GM23338 (cell line): ENCODE measurements at regions not wholly inside any gene's neighbourhood (a gene's known extent, or its start where the extent isn't known, plus 50 kb on each side); places are given as distances from the start of the nearest gene placed in this dataset.

Experiments used
- ATAC-seq: fragments of 200-7000 bp; cut with Tn5 transposase; 3 replicates; pipeline ENCODE4 v1.9.1; 2020
- DNase-seq: peaks from one replicate; pipeline ENCODE4 v3.0.0-alpha.2; 2015; ENCODE audit warnings: low spot score
- H2AFZ ChIP-seq: fragments of 200-600 bp; sonication (generic); 2 replicates; pipeline ENCODE4 v1.8.0; 2016; ENCODE audit warnings: antibody characterized with exemption, mild to moderate bottlenecking, moderate library complexity
- H3F3A ChIP-seq: fragments of 200-600 bp; sonication (generic); replicated peaks from 2 replicates; pipeline ENCODE4 v1.8.0; 2017; ENCODE audit warnings: antibody characterized with exemption, mixed run types, low read depth
- H3K27ac ChIP-seq: fragments of 200-600 bp; sonication (generic); 2 replicates; pipeline ENCODE4 v1.6.1; 2016; ENCODE audit warnings: low read depth
- H3K27me3 ChIP-seq: fragments of 200-600 bp; sonication (generic); 2 replicates; pipeline ENCODE4 v1.8.0; 2016; ENCODE audit warnings: mild to moderate bottlenecking, mixed run types, moderate library complexity; ENCODE audit not compliant: insufficient read depth
- H3K36me3 ChIP-seq: fragments of 200-600 bp; sonication (generic); 2 replicates; pipeline ENCODE4 v1.8.0; 2016; ENCODE audit warnings: mild to moderate bottlenecking; ENCODE audit not compliant: insufficient read depth
- H3K4me1 ChIP-seq: fragments of 200-600 bp; sonication (generic); 2 replicates; pipeline ENCODE4 v1.8.0; 2016; ENCODE audit warnings: mild to moderate bottlenecking, moderate library complexity; ENCODE audit not compliant: insufficient read depth
- H3K4me2 ChIP-seq: fragments of 200-600 bp; sonication (generic); 2 replicates; pipeline ENCODE4 v1.7.1; 2017; ENCODE audit warnings: mixed run types
- H3K4me3 ChIP-seq: fragments of 200-600 bp; sonication (generic); 2 replicates; pipeline ENCODE4 v1.6.1; 2016; ENCODE audit warnings: mixed run types
- H3K79me2 ChIP-seq: fragments of 200-600 bp; sonication (generic); replicated peaks from 2 replicates; pipeline ENCODE4 v1.8.0; 2017; ENCODE audit warnings: mild to moderate bottlenecking; ENCODE audit not compliant: insufficient read depth
- H3K9me2 ChIP-seq: fragments of 200-600 bp; sonication (generic); 2 replicates; pipeline ENCODE4 v1.8.0; 2017; ENCODE audit not compliant: insufficient read depth
- H4K20me1 ChIP-seq: fragments of 200-600 bp; sonication (generic); replicated peaks from 2 replicates; pipeline ENCODE4 v1.8.0; 2017; ENCODE audit warnings: mild to moderate bottlenecking; ENCODE audit not compliant: insufficient read depth
- H3K27ac Mint-ChIP-seq: 2 replicates; pipeline ENCODE4 v1.8.0; 2020; ENCODE audit warnings: inconsistent platforms, mild to moderate bottlenecking, moderate library complexity, mixed read lengths
- H3K27me3 Mint-ChIP-seq: 3 replicates; pipeline ENCODE4 v1.8.0; 2022; ENCODE audit warnings: low read depth, mild to moderate bottlenecking, moderate library complexity, mixed read lengths, inconsistent platforms; ENCODE audit not compliant: insufficient read depth, poor library complexity
- H3K36me3 Mint-ChIP-seq: 3 replicates; pipeline ENCODE4 v1.8.0; 2021; ENCODE audit warnings: low read depth, mild to moderate bottlenecking, inconsistent platforms, moderate library complexity, mixed read lengths
- H3K4me1 Mint-ChIP-seq: 3 replicates; pipeline ENCODE4 v1.8.0; 2020; ENCODE audit warnings: mild to moderate bottlenecking, inconsistent platforms, mixed read lengths
- H3K4me3 Mint-ChIP-seq: 3 replicates; pipeline ENCODE4 v1.8.0; 2021; ENCODE audit warnings: moderate library complexity, mild to moderate bottlenecking, inconsistent platforms, mixed read lengths
- H3K9me3 Mint-ChIP-seq: 3 replicates; pipeline ENCODE4 v1.8.0; 2020; ENCODE audit warnings: moderate library complexity, mild to moderate bottlenecking, inconsistent platforms, mixed read lengths
- CREB1 ChIP-seq: fragments of 250-450 bp; sonication (Bioruptor Pico); IDR thresholded peaks from 2 replicates; pipeline ENCODE4 v1.5.0; 2020; ENCODE audit warnings: low read depth, mild to moderate bottlenecking, moderate library complexity
- EZH2 ChIP-seq: fragments of 200-600 bp; sonication (generic); IDR thresholded peaks from one replicate; pipeline ENCODE4 v1.8.0; 2017; ENCODE audit warnings: antibody characterized with exemption, mild to moderate bottlenecking, low read depth; ENCODE audit not compliant: unreplicated experiment
- EZH2phosphoT487 ChIP-seq: fragments of 200-600 bp; sonication (generic); IDR thresholded peaks from one replicate; pipeline ENCODE4 v1.8.1; 2018; ENCODE audit warnings: antibody characterized with exemption; ENCODE audit not compliant: unreplicated experiment
- JUNB ChIP-seq: IDR thresholded peaks from one replicate; pipeline ENCODE4 v1.6.1; 2016; ENCODE audit warnings: antibody characterized with exemption; ENCODE audit not compliant: unreplicated experiment
- NANOG ChIP-seq: IDR thresholded peaks from 2 replicates; pipeline ENCODE4 v1.6.1; 2016; ENCODE audit warnings: antibody characterized with exemption, borderline replicate concordance
- STAT1 ChIP-seq: IDR thresholded peaks from one replicate; pipeline ENCODE4 v1.6.1; 2016; ENCODE audit warnings: antibody characterized with exemption; ENCODE audit not compliant: unreplicated experiment
- ZNF114 ChIP-seq: fragments of 250-450 bp; sonication (Bioruptor Pico); IDR thresholded peaks from 2 replicates; pipeline ENCODE4 v1.5.0; 2020; ENCODE audit warnings: mild to moderate bottlenecking, moderate library complexity
- ZNF331 ChIP-seq: fragments of 250-450 bp; sonication (Bioruptor Pico); IDR thresholded peaks from 2 replicates; pipeline ENCODE4 v1.5.0; 2020; ENCODE audit warnings: low read depth, mild to moderate bottlenecking, moderate library complexity
- TF ChIP-seq, protein P1 (sequence below): IDR thresholded peaks from one replicate; pipeline ENCODE4 v1.6.1; 2018; ENCODE audit warnings: antibody characterized with exemption; ENCODE audit not compliant: unreplicated experiment
- TF ChIP-seq, protein P2 (sequence below), 2 experiments: fragments of 200-600 bp in 1 of 2; sonication (generic) in 1 of 2; conservative IDR thresholded peaks; 2 replicates each; pipeline versions ENCODE4 v1.5.1 to v1.6.1; 2016 to 2017; ENCODE audit warnings: antibody characterized with exemption in 2 of 2, low read depth in 2 of 2, mild to moderate bottlenecking in 2 of 2, moderate library complexity in 1 of 2
- TF ChIP-seq, protein P3 (sequence below): fragments of 250-450 bp; sonication (Bioruptor Pico); IDR thresholded peaks from 2 replicates; pipeline ENCODE4 v1.5.0; 2020; ENCODE audit warnings: mild to moderate bottlenecking, moderate library complexity
- TF ChIP-seq, protein P4 (sequence below): IDR thresholded peaks from 2 replicates; pipeline ENCODE4 v1.6.1; 2016; ENCODE audit warnings: antibody characterized with exemption

DNA sequence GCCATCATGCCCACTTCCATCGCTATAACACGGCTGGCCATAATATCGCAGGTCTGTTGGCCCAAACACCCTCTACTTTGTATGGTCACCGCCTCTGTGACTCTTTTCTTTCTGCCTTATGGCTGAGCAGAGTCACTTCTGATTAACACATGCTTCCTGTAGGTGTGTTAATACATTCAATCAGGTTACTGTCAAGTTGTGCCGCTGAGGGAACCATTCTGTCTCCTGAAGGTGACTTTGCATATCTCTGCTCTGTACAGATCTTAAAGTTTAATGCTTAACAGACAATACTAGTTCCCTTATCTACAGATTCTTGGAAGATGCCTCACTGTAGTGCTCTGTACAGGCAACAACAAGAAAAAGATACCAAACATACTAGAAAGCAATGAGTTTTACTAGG, 393.1 kb downstream of the CADM1 start:
- H3K36me3 Mint-ChIP-seq = no peaks in the 10 kb centered on the region
- Histone ChIP-seq H3K4me3 (no peak overlapping the region), H3K4me1 (peaks cover 1% of the 10 kb centered on the region; the same call in 1 of the 2 replicates), H3K9me2 (peaks cover 4% of the 10 kb centered on the region; the same call in 1 of the 2 replicates), H3F3A (no peaks in the 10 kb centered on the region), H4K20me1 (no peaks in the 10 kb centered on the region), H3K27ac (no peak overlapping the region), H3K4me2 (no peak overlapping the region), H3K79me2 (no peaks in the 10 kb centered on the region), H3K27me3 (no peaks in the 10 kb centered on the region), H3K36me3 (no peaks in the 10 kb centered on the region), H2AFZ (no peak overlapping the region)
- DNase-seq (no peak), ATAC-seq (no peak)
- no peak for TF ChIP-seq NANOG
- TF ChIP-seq JUNB = no peak
- no peak for TF ChIP-seq EZH2
- TF ChIP-seq, protein P1, sequence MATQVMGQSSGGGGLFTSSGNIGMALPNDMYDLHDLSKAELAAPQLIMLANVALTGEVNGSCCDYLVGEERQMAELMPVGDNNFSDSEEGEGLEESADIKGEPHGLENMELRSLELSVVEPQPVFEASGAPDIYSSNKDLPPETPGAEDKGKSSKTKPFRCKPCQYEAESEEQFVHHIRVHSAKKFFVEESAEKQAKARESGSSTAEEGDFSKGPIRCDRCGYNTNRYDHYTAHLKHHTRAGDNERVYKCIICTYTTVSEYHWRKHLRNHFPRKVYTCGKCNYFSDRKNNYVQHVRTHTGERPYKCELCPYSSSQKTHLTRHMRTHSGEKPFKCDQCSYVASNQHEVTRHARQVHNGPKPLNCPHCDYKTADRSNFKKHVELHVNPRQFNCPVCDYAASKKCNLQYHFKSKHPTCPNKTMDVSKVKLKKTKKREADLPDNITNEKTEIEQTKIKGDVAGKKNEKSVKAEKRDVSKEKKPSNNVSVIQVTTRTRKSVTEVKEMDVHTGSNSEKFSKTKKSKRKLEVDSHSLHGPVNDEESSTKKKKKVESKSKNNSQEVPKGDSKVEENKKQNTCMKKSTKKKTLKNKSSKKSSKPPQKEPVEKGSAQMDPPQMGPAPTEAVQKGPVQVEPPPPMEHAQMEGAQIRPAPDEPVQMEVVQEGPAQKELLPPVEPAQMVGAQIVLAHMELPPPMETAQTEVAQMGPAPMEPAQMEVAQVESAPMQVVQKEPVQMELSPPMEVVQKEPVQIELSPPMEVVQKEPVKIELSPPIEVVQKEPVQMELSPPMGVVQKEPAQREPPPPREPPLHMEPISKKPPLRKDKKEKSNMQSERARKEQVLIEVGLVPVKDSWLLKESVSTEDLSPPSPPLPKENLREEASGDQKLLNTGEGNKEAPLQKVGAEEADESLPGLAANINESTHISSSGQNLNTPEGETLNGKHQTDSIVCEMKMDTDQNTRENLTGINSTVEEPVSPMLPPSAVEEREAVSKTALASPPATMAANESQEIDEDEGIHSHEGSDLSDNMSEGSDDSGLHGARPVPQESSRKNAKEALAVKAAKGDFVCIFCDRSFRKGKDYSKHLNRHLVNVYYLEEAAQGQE = no peak
- no peak for TF ChIP-seq CREB1 (CRISPR knock-in tag)
- no peak for TF ChIP-seq ZNF331 (CRISPR knock-in tag)
- TF ChIP-seq STAT1 = no peak
- TF ChIP-seq, protein P2, sequence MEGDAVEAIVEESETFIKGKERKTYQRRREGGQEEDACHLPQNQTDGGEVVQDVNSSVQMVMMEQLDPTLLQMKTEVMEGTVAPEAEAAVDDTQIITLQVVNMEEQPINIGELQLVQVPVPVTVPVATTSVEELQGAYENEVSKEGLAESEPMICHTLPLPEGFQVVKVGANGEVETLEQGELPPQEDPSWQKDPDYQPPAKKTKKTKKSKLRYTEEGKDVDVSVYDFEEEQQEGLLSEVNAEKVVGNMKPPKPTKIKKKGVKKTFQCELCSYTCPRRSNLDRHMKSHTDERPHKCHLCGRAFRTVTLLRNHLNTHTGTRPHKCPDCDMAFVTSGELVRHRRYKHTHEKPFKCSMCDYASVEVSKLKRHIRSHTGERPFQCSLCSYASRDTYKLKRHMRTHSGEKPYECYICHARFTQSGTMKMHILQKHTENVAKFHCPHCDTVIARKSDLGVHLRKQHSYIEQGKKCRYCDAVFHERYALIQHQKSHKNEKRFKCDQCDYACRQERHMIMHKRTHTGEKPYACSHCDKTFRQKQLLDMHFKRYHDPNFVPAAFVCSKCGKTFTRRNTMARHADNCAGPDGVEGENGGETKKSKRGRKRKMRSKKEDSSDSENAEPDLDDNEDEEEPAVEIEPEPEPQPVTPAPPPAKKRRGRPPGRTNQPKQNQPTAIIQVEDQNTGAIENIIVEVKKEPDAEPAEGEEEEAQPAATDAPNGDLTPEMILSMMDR (conservative IDR thresholded peaks at IDR 0.05; ENCODE audit: low read depth in 2 of 2) = no peak
- no peak for TF ChIP-seq ZNF114 (CRISPR knock-in tag)
- no peak for TF ChIP-seq EZH2phosphoT487
- TF ChIP-seq, protein P3, sequence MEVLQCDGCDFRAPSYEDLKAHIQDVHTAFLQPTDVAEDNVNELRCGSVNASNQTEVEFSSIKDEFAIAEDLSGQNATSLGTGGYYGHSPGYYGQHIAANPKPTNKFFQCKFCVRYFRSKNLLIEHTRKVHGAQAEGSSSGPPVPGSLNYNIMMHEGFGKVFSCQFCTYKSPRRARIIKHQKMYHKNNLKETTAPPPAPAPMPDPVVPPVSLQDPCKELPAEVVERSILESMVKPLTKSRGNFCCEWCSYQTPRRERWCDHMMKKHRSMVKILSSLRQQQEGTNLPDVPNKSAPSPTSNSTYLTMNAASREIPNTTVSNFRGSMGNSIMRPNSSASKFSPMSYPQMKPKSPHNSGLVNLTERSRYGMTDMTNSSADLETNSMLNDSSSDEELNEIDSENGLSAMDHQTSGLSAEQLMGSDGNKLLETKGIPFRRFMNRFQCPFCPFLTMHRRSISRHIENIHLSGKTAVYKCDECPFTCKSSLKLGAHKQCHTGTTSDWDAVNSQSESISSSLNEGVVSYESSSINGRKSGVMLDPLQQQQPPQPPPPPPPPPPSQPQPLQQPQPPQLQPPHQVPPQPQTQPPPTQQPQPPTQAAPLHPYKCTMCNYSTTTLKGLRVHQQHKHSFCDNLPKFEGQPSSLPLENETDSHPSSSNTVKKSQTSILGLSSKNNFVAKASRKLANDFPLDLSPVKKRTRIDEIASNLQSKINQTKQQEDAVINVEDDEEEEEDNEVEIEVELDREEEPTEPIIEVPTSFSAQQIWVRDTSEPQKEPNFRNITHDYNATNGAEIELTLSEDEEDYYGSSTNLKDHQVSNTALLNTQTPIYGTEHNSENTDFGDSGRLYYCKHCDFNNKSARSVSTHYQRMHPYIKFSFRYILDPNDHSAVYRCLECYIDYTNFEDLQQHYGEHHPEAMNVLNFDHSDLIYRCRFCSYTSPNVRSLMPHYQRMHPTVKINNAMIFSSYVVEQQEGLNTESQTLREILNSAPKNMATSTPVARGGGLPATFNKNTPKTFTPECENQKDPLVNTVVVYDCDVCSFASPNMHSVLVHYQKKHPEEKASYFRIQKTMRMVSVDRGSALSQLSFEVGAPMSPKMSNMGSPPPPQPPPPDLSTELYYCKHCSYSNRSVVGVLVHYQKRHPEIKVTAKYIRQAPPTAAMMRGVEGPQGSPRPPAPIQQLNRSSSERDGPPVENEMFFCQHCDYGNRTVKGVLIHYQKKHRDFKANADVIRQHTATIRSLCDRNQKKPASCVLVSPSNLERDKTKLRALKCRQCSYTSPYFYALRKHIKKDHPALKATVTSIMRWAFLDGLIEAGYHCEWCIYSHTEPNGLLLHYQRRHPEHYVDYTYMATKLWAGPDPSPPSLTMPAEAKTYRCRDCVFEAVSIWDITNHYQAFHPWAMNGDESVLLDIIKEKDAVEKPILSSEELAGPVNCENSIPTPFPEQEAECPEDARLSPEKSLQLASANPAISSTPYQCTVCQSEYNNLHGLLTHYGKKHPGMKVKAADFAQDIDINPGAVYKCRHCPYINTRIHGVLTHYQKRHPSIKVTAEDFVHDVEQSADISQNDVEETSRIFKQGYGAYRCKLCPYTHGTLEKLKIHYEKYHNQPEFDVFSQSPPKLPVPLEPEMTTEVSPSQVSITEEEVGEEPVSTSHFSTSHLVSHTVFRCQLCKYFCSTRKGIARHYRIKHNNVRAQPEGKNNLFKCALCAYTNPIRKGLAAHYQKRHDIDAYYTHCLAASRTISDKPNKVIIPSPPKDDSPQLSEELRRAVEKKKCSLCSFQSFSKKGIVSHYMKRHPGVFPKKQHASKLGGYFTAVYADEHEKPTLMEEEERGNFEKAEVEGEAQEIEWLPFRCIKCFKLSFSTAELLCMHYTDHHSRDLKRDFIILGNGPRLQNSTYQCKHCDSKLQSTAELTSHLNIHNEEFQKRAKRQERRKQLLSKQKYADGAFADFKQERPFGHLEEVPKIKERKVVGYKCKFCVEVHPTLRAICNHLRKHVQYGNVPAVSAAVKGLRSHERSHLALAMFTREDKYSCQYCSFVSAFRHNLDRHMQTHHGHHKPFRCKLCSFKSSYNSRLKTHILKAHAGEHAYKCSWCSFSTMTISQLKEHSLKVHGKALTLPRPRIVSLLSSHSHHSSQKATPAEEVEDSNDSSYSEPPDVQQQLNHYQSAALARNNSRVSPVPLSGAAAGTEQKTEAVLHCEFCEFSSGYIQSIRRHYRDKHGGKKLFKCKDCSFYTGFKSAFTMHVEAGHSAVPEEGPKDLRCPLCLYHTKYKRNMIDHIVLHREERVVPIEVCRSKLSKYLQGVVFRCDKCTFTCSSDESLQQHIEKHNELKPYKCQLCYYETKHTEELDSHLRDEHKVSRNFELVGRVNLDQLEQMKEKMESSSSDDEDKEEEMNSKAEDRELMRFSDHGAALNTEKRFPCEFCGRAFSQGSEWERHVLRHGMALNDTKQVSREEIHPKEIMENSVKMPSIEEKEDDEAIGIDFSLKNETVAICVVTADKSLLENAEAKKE (CRISPR knock-in tag) = no peak
- TF ChIP-seq, protein P4, sequence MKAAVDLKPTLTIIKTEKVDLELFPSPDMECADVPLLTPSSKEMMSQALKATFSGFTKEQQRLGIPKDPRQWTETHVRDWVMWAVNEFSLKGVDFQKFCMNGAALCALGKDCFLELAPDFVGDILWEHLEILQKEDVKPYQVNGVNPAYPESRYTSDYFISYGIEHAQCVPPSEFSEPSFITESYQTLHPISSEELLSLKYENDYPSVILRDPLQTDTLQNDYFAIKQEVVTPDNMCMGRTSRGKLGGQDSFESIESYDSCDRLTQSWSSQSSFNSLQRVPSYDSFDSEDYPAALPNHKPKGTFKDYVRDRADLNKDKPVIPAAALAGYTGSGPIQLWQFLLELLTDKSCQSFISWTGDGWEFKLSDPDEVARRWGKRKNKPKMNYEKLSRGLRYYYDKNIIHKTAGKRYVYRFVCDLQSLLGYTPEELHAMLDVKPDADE = no peak
- no peaks in the 10 kb centered on the region for H3K27me3 Mint-ChIP-seq
- H3K27ac Mint-ChIP-seq = no peak overlapping the region
- no peaks in the 10 kb centered on the region for H3K9me3 Mint-ChIP-seq
- H3K4me1 Mint-ChIP-seq = peaks cover 8% of the 10 kb centered on the region
- no peak overlapping the region for H3K4me3 Mint-ChIP-seq
